Choroid plexus epithelial cell (primary cell): ENCODE measurements at regions not wholly inside any gene's neighbourhood (a gene's known extent, or its start where the extent isn't known, plus 50 kb on each side); places are given as distances from the start of the nearest gene placed in this dataset.

Experiments
- DNase-seq: peaks from one replicate; pipeline ENCODE4 v3.0.0-alpha.2; 2010; ENCODE audit warnings: low read depth
- H3K4me3 ChIP-seq: 2 replicates; pipeline ENCODE4 v1.5.1; 2011; ENCODE audit warnings: low read depth, mild to moderate bottlenecking, control low read depth, low read length, moderate library complexity
- TF ChIP-seq, protein P1 (sequence below): conservative IDR thresholded peaks from 2 replicates; pipeline ENCODE4 v1.5.1; 2011; ENCODE audit warnings: low read depth, mild to moderate bottlenecking, control low read depth, inconsistent platforms, low read length, moderate library complexity

- peak; percentile 69 for DNase-seq
- no peak overlapping the region for H3K4me3 ChIP-seq
- TF ChIP-seq, protein P1, sequence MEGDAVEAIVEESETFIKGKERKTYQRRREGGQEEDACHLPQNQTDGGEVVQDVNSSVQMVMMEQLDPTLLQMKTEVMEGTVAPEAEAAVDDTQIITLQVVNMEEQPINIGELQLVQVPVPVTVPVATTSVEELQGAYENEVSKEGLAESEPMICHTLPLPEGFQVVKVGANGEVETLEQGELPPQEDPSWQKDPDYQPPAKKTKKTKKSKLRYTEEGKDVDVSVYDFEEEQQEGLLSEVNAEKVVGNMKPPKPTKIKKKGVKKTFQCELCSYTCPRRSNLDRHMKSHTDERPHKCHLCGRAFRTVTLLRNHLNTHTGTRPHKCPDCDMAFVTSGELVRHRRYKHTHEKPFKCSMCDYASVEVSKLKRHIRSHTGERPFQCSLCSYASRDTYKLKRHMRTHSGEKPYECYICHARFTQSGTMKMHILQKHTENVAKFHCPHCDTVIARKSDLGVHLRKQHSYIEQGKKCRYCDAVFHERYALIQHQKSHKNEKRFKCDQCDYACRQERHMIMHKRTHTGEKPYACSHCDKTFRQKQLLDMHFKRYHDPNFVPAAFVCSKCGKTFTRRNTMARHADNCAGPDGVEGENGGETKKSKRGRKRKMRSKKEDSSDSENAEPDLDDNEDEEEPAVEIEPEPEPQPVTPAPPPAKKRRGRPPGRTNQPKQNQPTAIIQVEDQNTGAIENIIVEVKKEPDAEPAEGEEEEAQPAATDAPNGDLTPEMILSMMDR: no peak
Measured at GRCh38 chr3:42031808-42032480, 59.2 kb upstream of the TRAK1 start.

- no peak for DNase-seq
- no peak overlapping the region for H3K4me3 ChIP-seq
- TF ChIP-seq, protein P1: no peak
Measured at GRCh38 chr3:42028474-42028873, 62.7 kb upstream of the TRAK1 start.

DNA sequence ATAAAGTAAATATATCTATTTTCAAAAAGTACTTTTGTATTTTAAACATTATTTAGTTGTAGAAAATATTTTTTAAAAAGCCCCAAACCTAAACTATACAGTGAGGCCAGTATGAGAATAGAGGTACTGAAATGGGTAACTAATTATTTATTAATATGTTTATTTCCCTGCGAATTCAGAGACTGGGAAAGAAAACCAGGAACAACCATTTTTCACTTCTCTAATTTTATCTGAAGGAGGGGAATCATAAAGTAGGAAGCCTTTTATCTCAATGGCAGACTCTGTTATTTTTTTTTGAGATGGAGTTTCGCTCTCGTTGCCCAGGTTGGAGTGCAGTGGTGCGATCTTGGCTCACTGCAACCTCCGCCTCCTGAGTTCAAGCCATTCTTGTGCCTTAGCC lies 63.6 kb upstream of the TRAK1 start:
- H3K4me3 ChIP-seq: no peak overlapping the region
- TF ChIP-seq, protein P1: no peak
- DNase-seq: no peak

DNA sequence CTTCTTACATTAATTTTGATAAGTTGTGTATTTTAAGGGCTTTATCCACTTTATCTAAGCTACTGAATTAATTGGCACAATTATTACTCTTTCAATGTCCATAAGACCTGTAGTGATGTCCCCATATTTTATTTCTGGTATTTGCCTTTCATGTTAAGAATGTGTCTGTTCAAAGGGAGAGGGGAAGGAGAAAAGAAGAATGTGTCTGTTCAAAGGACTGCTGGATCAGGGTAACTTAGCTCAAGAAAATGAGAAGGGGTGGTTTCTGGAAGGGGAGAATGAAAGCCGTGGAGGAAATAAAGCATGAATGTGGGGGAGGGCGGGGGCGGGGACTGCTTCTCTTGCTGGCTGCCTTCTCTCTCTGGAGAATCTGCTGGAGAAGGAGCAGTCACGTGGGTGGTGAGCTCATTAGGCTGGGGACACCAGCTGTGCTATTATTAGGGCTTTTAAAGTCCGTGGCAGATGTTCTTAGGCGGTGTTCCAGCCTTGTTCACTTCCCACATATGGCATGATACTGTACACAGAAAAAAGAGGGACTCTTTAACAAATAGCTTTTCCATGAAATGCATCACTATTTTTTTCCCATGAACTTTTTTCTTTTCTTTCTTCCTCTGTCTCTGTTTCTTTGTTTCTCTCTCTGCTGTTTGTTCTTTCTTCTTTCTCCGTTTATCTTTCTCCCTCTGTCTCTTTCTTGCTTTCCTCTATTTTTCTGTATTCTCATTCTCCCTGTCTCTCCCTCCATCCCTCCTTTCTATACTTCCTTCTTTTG lies 63.7 kb upstream of the ULK4 start:
- peak; percentile 98 for DNase-seq
- H3K4me3 ChIP-seq: peak overlapping the region; percentile 3
- TF ChIP-seq, protein P1: no peak

- no peak overlapping the region for H3K4me3 ChIP-seq
- TF ChIP-seq, protein P1: no peak
- DNase-seq: no peak
Measured at GRCh38 chr3:42024591-42025351, 62.9 kb upstream of the ULK4 start.

DNA sequence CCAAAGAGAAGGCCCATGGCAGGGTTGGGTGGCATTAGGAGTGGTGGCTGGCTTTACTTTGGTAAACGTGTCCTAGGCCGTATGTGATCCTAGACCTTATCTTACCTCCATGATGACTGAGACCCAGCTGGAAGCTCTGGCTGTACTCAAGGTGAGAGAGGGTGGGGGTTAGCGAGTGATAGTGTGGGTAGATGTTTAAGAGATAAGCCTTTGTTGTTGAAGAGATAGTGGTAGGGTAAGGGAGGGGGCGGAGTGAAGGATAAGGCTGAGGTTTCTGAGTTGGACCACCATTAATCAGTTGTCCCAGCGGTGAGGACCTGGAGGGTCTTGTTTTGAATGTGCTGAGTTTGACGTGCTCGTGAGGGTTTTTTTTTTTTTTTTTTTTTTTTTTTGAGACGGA lies 61.5 kb upstream of the ULK4 start:
- TF ChIP-seq, protein P1: no peak
- DNase-seq: no peak
- no peak overlapping the region for H3K4me3 ChIP-seq
